ENCODE measurements at regions not wholly inside any gene's neighbourhood (a gene's known extent, or its start where the extent isn't known, plus 50 kb on each side); places are given as distances from the start of the nearest gene placed in this dataset.
"Not testable (repeated sequence)": the region's sequence is repeated elsewhere in the genome, so short reads cannot be mapped to it uniquely, and the experiment has no call there.

DNA sequence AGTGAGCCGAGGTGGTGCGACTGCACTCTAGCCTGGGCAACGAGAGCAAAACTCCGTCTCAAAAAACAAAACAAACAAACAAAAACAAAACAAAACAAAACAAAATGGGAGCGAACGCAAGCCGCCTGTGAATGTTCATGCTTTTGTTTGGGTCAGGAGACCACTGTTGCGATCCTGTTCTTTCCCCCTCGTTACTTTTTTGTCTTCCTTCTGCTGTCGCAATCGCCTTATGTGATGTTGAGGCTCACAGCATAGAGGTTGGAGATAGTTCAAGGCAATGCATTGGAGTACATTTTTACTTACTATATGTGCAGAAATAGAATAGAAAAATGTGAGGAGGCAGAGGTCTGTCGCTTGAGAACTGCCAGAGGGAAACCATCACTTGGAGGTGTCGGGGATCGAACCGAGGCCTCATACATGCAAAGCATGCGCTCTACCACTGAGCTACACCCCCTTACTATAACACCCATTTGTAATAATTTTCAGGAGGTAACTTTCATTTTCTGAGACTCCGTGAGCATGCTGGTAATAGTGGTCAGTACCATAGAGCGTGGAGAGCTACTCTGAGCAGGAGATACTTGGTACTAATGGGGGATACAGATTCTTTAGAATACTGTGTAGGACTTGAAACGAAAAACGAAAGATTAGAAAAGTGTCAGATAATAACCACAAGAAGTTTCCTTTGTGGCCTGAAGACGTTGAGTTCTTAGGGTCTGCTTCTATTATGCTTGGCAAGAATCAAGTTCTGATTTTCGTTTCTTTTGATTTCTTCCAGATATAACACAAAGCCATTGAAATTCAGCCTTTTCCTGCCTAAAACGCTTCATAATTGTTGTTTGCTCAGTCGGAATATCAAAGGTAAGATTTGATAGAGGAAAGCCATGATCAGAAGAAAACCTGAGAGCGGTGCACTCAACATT lies 121.1 kb downstream of the TRIM27 start:
- peak; percentile 78 for DNase-seq (ENCODE audit: low spot score)

DNA sequence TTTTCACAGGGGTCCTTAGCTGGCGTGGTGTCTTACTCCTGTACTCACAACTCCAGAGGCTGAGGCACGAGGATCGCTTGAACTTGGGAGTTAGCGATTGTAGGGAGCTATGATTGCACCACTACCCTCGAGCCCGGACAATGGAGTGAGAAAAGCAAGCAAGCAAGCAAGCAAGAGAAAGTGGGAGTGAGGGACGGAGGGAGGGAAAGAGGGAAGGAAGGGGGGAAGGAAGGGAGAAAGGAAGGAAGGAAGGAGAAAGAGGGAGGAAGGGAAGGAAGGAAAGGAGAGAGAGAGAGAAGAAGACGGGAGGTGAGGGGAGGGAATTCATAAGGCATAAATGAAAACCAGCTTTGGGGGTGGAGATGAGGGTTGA lies 120.5 kb downstream of the TRIM27 start:
- no peak for DNase-seq (ENCODE audit: low spot score)

DNA sequence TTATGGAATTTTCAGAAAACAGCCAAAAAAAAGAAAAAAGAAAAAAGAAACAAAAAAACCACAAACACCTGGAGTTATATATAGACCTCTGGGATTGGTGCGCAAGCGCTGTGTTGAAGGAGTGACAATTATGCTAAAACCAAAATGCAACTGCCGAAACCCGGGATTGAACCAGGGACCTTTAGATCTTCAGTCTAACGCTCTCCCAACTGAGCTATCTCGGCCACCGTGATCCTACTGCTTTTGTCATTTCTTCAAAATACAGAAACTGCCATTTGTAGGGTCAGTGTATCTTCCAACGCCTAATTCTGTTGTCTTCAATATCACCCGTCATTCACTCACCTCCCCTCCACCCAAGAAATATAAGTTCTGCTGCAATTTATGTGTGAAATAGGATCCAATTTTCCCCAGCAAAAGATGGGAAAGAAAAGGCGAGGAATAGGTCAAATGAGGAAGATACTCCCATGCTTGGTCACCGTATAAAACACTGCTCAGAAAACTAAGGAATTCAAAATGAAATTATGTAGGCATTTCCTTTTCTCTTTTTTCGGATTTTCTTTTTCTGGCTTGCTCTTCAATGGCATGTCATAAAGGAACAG lies 116.0 kb downstream of the TRIM27 start:
- peak; percentile 80 for DNase-seq (ENCODE audit: low spot score)

DNA sequence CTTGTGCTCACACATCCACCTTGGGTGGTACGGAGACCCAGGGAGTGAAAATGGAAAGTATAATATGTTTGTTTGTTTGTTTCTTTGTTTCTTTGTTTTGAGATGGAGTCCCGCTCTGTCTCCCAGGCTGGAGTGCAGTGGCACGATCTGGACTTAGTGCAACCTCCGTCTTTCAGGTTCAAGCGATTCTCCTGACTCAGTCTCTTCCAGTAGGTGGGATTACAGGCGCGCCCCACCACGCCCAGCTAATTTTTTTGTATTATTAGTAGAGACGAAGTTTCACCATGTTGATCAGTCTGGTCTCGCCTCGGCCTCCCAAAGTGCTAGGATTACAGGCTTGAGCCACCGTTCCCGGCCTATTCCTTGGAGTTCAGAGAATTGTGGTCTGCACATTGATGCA lies 115.4 kb downstream of the TRIM27 start:
- DNase-seq (ENCODE audit: low spot score), result no peak

DNA sequence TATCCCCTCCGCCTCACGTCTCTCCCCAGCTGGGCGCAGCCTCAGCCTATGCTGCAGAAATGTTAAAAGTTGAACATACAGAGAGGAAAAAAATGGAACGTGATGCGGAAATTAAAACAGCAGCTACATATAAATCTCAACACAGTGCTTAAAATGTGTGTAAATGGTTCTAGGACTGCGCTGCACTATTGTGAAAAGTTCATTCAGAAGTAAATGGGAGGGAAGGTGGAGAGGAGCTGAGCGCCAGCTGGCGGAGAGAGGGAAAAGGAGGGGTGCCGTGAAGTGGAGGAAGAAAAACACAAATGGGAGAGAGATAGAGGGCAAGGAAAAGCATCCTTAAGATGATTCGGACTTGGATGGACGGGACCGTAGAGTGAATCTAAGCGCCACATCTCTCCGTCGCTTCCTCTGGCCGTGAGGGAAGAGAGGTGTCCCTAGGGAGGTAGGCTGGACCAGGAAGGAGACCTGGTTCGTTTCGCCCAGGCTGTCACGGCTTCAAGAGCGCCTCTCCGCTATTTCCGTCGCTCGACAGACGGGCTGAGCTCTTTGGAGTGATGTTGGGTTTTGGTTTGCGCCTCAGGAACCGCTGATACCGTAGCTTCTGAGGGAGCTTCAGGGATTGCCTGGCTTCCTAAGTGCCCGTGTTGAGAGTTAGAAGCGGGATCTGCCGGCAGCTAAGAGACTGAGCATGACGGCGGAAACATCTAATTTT lies 113.7 kb downstream of the TRIM27 start:
- no peak for DNase-seq (ENCODE audit: low spot score)

DNA sequence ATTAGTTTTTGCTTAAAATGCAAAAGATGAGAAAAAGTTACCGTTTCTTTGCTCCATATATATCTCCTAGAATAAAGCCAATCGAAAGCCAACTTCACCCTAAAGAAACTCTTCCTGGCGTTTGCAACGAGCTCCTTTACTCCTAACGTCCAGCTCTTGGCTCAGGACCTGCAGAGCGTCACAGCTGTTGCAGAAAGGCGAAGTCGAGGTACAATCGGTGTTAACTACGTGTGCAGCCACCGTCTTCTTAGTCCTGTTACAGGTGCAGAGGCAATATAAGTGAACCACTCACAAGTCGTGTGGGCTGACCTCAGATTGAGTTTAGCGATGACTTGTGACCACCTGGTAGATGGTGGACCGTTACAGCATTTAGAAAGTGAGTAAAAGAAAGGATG lies 113.1 kb downstream of the TRIM27 start:
- DNase-seq (ENCODE audit: low spot score), result peak; percentile 47

DNA sequence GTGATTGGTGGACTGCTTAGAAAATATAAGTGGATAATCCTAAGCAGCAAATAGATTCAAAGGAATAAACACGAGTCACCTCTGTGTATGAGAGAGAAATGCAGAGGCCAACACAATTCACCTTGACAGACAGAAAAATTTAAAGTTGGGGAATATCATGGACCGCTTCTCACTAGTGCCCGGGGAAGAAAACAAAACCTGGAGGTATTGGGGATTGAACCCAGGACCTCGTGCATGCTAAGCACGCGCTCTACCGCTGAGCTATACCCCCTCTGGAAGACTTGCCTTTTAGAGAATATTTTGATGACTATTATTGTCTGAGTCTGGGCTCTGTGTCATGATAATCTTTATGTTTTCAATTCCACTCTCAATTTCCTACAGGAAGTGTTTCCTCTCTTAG lies 111.9 kb downstream of the TRIM27 start:
- DNase-seq (ENCODE audit: low spot score), result peak; percentile 62

DNA sequence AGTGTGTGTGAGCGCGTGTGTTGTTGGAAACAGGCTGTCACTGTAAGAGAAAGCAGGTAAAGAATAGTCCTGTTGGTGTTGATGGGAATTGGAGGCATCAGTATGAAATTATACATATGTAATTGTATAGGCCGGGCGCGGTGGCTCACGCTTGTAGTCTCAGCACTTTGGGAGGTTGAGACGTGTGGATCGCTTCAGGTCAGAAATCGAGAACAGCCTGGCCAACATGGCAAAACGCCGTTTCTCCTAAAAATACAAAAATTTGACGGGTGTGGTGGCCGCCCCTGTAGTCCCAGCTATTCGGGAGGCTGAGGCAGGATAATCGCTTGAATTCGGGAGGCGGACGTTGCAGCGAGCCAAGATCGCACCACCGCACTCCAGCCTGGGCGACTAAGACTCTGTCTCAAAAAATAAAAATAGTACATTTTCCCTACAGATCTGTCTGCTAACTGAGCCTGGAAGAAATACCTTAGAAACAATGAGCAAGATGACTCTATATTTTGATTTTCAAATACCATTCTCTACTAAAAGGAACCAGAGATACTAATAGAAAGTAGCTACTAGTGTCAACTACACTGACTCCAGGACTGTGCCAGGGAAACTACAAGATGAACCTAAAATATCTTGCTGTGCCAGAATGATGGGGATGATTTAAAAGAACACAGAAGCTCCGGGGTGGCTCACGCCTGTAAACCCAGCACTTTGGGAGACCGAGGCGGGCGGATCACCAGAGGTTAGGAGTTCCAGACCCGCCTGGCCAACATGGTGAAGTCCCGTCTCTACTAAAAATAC lies 110.8 kb downstream of the TRIM27 start:
- no peak for DNase-seq (ENCODE audit: low spot score)

DNA sequence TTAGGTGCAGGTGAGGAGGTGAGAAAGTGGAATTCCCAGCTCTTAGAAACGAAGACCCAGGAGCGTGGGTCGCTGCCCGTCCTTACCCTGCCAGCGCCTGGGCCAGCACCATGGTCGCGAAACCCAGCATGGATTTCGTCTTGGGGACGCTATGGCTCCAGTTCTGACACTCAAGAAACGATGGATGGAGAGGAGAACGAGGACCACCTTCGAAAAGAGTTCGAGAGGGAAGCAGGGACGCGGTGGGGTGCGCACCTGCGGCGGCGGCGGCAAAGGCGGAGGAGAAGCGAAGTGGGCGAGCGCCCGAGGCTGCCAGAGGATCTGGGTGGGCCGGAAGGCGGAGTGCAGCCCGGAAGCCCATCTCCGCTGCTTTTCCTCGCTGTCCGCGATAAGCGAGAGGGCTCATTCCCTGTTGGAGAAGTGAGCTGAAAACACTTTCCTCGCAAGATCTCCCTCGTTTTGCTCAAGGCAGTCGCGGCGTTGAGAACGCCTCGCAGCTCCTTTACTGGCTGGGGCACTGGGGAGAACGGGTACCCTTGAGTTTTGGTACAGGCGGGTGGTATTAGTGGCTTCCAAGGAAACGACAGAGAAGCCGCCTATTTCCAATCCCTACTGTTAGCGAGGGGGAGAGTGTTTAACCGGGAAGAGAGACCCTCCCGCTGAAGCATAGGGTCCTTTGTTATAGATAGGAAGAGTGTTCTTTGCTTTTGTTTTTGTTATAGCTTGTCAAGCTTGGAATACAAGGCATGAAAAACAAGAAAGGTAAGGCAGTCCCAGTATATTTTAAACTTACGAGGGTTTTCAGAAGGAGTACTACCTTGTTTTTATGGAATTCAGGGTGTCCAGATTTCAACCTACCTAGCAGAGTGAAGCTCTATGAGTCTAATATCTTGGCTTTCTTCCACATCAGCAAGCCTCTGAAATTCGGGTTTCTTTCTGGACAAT lies 109.5 kb downstream of the TRIM27 start:
- no peak for DNase-seq (ENCODE audit: low spot score)

DNA sequence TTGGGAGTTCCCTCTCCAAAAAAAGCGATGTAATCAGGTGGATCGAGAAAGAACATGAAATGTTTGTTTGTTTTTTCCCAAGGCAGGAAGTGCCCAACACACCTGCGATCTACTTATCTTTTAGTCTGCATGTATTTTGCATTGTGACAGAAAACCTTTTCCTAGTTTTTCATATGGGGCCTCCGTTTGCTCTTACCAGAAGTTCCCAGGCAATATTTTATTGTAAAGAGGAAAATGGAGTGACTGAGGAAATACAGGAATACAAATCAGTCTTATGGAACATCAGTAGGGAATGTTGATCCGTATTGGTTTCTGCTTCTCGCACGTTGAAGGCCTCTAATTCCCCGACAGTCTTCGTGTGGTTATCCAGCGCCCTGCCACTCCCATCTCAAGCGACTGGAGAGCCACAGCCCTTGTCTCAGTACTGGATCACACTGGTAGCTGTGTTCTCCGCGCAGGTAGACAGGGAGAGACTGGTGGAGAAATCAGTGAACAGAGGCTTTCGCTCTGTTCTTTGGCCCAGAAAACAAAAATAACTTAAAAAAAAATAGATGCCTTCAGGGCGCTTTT lies 107.4 kb downstream of the TRIM27 start:
- no peak for DNase-seq (ENCODE audit: low spot score)

DNA sequence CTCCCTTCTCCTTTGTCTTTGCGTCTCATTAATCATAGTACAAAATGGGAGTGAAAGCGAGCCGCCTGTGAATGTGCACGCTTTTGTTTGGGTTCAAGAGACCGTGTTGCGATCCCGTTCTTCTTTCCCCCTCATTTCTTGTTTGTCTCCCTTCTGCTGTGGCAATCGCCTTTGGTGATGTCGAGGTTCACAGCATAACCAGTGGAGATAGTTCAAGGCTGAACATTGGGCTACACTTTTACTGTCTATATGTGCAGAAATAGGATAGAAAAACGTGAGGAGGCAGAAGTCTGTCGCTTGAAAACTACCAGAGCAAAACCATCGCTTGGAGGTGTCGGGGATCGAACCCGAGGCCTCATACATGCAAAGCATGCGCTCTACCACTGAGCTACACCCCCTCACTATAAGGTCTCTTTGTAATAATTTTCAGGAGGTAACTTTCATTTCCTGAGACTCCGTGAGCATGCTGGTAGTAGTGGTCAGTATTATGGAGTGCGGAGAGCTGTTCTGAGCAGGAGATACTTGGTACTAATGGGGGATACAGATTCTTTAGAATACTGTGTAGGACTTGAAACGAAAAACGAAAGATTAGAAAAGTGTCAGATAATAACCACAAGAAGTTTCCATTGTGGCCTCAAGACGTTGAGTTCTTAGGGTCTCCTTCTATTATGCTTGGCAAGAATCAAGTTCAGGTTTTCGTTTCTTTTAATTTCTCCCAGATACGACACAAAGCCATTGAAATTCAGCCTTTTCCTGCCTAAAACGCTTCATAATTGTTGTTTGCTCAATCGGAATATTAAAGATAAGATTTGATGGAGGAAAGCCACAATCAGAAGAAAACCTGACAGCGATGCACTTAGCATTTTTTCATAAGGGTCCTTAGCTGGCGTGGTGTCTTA lies 106.6 kb downstream of the TRIM27 start:
- DNase-seq (ENCODE audit: low spot score), result peak; percentile 81

DNA sequence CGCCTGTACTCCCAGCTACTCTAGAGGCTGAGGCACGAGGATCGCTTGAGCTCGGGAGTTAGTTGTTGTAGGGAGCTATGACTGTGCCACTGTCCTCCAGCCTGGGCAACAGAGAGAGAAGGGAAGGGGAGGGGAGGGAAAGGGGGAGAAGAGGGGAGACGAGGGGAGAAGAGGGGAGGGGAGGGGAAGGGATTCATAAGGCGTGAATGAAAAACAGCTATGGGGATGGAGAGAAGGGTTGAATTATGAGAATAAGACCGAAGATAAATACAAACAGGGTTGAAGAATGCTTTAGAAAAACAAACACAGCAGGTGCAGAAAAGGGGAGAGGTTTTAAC lies 106.0 kb downstream of the TRIM27 start:
- DNase-seq (ENCODE audit: low spot score), result no peak

DNA sequence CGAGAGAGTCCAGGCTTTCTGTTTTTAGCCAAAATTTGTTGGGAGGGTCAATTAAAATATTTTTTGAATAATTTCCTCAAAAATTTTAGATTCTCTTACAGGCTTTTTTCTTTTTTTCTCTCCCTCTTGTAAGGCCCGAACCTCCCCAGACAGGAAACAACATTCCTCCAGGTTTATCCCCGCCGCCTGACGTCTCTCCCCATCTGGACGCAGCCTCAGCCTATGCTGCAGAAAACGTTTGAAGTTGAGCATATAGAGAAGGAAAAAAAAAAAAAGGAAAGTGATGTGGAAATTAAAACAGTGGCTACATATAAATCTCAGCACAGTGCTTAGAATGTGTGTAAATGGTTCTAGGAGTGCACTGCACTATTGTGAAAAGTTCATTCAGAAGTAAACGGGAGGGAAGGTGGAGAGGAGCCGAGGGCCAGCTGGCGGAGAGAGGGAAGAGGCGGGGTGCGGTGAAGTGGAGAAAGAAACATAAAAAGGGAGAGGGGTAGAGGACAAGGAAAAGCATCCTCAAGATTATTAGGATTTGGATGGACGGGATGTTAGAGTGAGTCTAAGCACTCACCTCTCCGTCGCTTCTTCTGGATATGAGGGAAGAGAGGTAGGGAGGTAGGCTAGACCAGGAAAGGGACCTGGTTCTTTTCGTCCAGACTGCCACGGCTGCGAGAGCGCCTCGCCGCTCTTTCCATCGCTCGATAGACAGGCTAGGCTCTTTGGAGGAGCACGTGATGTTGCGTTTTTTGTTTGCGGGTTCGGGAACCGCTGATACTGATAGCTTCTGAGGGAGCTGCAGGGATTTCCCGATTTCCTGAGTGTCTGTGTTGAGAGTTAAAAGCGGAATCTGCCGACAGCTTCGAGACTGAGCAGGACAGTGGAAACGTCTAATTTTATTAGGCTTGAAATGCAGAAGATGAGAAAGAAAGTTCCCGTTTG lies 98.7 kb downstream of the TRIM27 start:
- DNase-seq (ENCODE audit: low spot score), result no peak

DNA sequence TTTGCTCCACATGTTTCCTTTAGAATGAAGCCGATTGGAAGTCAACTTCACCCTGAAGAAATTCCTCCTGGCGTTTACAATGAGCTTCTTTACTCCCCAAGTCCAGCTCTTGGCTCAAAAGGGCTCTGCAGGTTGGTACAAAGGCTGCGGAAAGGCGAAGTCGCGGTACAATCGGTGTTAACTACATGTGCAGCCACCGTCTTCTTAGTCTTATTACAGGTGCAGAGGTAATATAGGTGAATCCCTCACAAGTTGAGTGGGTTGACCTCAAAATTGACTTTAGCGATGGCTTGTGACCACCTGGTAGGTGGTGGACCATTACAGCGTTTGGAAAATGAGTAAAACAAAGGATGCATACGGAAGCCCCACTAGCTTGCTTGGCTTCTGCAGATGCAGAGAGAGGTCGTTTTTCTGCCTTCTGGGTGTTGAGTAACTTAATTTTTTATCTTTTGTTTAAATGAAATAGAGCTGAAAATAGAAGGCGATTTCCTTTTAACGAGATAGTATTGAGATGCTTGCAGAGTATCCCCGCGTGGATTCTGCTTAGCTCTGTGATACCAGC lies 98.0 kb downstream of the TRIM27 start:
- no peak for DNase-seq (ENCODE audit: low spot score)

DNA sequence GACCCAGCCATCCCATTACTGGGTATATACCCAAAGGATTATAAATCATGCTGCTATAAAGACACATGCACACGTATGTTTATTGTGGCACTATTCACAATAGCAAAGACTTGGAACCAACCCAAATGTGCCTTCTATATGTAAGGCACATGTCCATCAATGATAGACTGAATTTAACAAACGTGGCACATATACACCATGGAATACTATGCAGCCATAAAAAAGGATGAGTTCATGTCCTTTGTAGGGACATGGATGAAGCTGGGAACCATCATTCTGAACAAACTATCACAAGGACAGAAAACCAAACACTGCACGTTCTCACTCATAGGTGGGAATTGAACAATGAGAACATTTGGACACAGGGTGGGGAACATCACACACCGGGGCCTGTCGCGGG lies 92.1 kb downstream of the TRIM27 start:
- DNase-seq (ENCODE audit: low spot score), result not testable (repeated sequence)

DNA sequence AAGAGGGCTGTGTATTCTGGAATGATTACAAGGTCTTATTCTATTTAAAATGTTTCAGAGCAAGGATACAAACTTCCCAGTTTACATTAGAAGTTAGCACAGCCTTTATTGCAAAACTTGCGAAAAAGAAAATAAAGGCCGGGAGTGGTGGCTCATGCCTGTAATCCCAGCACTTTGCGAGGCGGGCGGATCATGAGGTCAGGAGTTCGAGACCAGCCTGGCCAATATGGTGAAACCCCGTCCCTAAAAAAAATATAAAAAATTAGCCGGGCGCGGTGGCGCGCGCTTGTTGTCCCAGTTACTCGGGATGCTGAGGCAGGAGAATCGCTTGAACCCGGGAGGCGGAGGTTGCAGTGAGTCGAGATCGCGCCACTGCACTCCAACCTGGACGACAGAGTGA lies 87.1 kb downstream of the TRIM27 start:
- not testable (repeated sequence) for DNase-seq (ENCODE audit: low spot score)

DNA sequence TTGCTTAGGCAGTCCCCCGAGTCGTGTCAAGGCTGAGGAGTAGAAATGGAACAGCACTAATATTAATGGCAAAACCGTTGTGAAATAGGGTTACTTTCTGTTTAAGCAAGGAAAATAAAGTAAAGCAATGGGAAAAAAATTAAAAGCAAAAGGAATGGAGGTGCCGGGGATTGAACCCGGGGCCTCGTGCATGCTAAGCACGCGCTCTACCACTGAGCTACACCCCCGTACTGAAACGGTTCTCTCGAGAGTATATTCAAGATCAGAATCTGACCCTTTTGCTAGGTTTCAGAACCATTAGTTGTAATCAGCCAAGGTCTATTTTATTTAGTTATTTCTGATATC lies 85.5 kb downstream of the TRIM27 start:
- peak; percentile 88 for DNase-seq (ENCODE audit: low spot score)

Data from NAMALWA (cell line).